GM12878 (cell line): ENCODE measurements at regions not wholly inside any gene's neighbourhood (a gene's known extent, or its start where the extent isn't known, plus 50 kb on each side); places are given as distances from the start of the nearest gene placed in this dataset.

ENCODE experiments used
- ATAC-seq: fragments of 200-7000 bp; cut with Tn5 transposase; 3 replicates; pipeline ENCODE4 v1.9.1; 2020; ENCODE audit warnings: mild to moderate bottlenecking, moderate library complexity
- BruUV-seq: library from RNA; stranded (reverse); fragments of 400-500 nt; replicated peaks from 2 replicates; lab custom pipeline; 2021; lab: Mats Ljungman, UMichigan
- CTCF ChIA-PET: fragments of 300-600 bp; sonication (Branson Sonifier 250); formaldehyde crosslinking; extraction: SDS; loops from one replicate; lab custom pipeline; 2021; ENCODE audit warnings: inconsistent platforms; lab: Yijun Ruan, JAX
- POLR2A ChIA-PET: fragments of 350-600 bp; formaldehyde crosslinking; extraction: SDS; loops from one replicate; lab custom pipeline; 2021; ENCODE audit warnings: inconsistent platforms; lab: Charles Lee
- RAD21 ChIA-PET: fragments of 300-600 bp; sonication (Branson Sonifier 250); formaldehyde crosslinking; loops from one replicate; lab custom pipeline; 2023; ENCODE audit warnings: antibody characterized with exemption; ENCODE audit not compliant: unreplicated experiment; lab: Charles Lee
- SMC1A ChIA-PET: fragments of 300-600 bp; sonication (Branson Sonifier 250); formaldehyde crosslinking; loops from one replicate; lab custom pipeline; 2023; ENCODE audit not compliant: unreplicated experiment, uncharacterized antibody; lab: Charles Lee
- DNase-seq: peaks from one replicate; pipeline ENCODE4 v3.0.0-alpha.2; 2011; ENCODE audit warnings: low read depth, low spot score
- FAIRE-seq: peaks from 3 replicates; lab custom pipeline; 2011; peaks lifted over from hg19 to GRCh38; lab: Jason Lieb, UNC
- H2AFZ ChIP-seq: 2 replicates; pipeline ENCODE4 v1.6.0; 2011; ENCODE audit warnings: low read depth, low read length, control low read depth; ENCODE audit not compliant: control insufficient read depth
- H3K27ac ChIP-seq: 2 replicates; pipeline ENCODE4 v1.5.1; 2011; ENCODE audit warnings: control low read depth; ENCODE audit not compliant: control insufficient read depth, insufficient read depth
- H3K27me3 ChIP-seq, 2 experiments: replicated peaks in 1 of 2; 2 replicates each; pipeline versions ENCODE4 v1.6.0 to v1.6.1; 2011; ENCODE audit warnings: low read length in 1 of 2; ENCODE audit not compliant: control insufficient read depth in 2 of 2, insufficient read depth in 2 of 2
- H3K36me3 ChIP-seq, 2 experiments: 2 replicates each; pipeline ENCODE4 v1.5.1; 2011; ENCODE audit warnings: low read length in 1 of 2; ENCODE audit not compliant: control insufficient read depth in 2 of 2, insufficient read depth in 2 of 2
- H3K4me1 ChIP-seq: 2 replicates; pipeline ENCODE4 v1.6.1; 2011; ENCODE audit warnings: mild to moderate bottlenecking, low read length, moderate library complexity, mixed read lengths; ENCODE audit not compliant: control insufficient read depth, insufficient read depth
- H3K4me2 ChIP-seq: 2 replicates; pipeline ENCODE4 v1.6.0; 2011; ENCODE audit warnings: control low read depth; ENCODE audit not compliant: control insufficient read depth, insufficient read depth
- H3K4me3 ChIP-seq: fragments of 200-600 bp; sonication (generic); 2 replicates; pipeline ENCODE4 v1.5.1; 2016
- H3K79me2 ChIP-seq: 2 replicates; pipeline ENCODE4 v1.6.0; 2011; ENCODE audit warnings: low read length; ENCODE audit not compliant: control insufficient read depth, insufficient read depth
- H3K9ac ChIP-seq: 2 replicates; pipeline ENCODE4 v1.8.0; 2011; ENCODE audit warnings: low read length, control low read depth, mixed read lengths; ENCODE audit not compliant: control insufficient read depth, insufficient read depth
- H3K9me3 ChIP-seq: replicated peaks from 3 replicates; pipeline ENCODE4 v1.5.1; 2011; ENCODE audit warnings: mild to moderate bottlenecking, low read length; ENCODE audit not compliant: control insufficient read depth, insufficient read depth
- H4K20me1 ChIP-seq: 2 replicates; pipeline ENCODE4 v1.6.0; 2011; ENCODE audit not compliant: control insufficient read depth, insufficient read depth
- BCLAF1 ChIP-seq: fragments of 450-650 bp; IDR thresholded peaks from 2 replicates; pipeline ENCODE4 v1.6.1; 2017; ENCODE audit warnings: antibody characterized with exemption, mild to moderate bottlenecking, moderate library complexity
- CREM ChIP-seq: IDR thresholded peaks from 2 replicates; pipeline ENCODE4 v1.6.1; 2014; ENCODE audit warnings: antibody characterized with exemption, low read depth
- EGR1 ChIP-seq, 2 experiments: IDR thresholded peaks; 1 replicate in 1 of 2; 2 replicates in 1 of 2; pipeline ENCODE4 v1.6.1; 2011 to 2012; ENCODE audit warnings: low read depth in 2 of 2, low read length in 2 of 2, borderline replicate concordance in 1 of 2, mild to moderate bottlenecking in 1 of 2, moderate library complexity in 1 of 2
- GATAD2B ChIP-seq: fragments of 450-650 bp; conservative IDR thresholded peaks from 2 replicates; pipeline ENCODE4 v1.6.1; 2017; ENCODE audit warnings: low read depth, mild to moderate bottlenecking, moderate library complexity
- JUND ChIP-seq: IDR thresholded peaks from 2 replicates; pipeline ENCODE4 v1.6.1; 2012; ENCODE audit warnings: low read depth, mild to moderate bottlenecking, low read length, improper control_type of control experiment, moderate library complexity
- MEF2A ChIP-seq: IDR thresholded peaks from 2 replicates; pipeline ENCODE4 v1.6.1; 2011; ENCODE audit warnings: low read depth, mild to moderate bottlenecking, low read length, moderate library complexity; ENCODE audit not compliant: insufficient read depth
- MXI1 ChIP-seq: fragments of 150-350 bp; IDR thresholded peaks from 2 replicates; pipeline ENCODE4 v1.6.1; 2011; ENCODE audit warnings: low read depth, mild to moderate bottlenecking, inconsistent platforms, low read length, improper control_type of control experiment
- NR2C1 ChIP-seq: fragments of 450-650 bp; IDR thresholded peaks from 2 replicates; pipeline ENCODE4 v1.6.1; 2017; ENCODE audit warnings: antibody characterized with exemption, mild to moderate bottlenecking, moderate library complexity
- PAX5 ChIP-seq: IDR thresholded peaks from 2 replicates; pipeline ENCODE4 v1.6.1; 2011; ENCODE audit warnings: low read depth, low read length, borderline replicate concordance
- POLR2A ChIP-seq: IDR thresholded peaks from 2 replicates; pipeline ENCODE4 v1.6.1; 2011; ENCODE audit warnings: low read depth, mild to moderate bottlenecking, low read length
- RCOR1 ChIP-seq: conservative IDR thresholded peaks from 2 replicates; pipeline ENCODE4 v1.6.1; 2012; ENCODE audit warnings: low read depth, low read length, improper control_type of control experiment
- RELA ChIP-seq: fragments of 450-650 bp; IDR thresholded peaks from 2 replicates; pipeline ENCODE4 v1.8.0; 2014; ENCODE audit warnings: borderline replicate concordance; ENCODE audit not compliant: partially characterized antibody
- RELB ChIP-seq: fragments of 450-650 bp; IDR thresholded peaks from 2 replicates; pipeline ENCODE4 v1.6.1; 2017; ENCODE audit warnings: low read depth, mild to moderate bottlenecking, moderate library complexity
- SREBF1 ChIP-seq: IDR thresholded peaks from 2 replicates; pipeline ENCODE4 v1.6.1; 2012; ENCODE audit warnings: mild to moderate bottlenecking, low read length
- TAF1 ChIP-seq: IDR thresholded peaks from 2 replicates; pipeline ENCODE4 v1.6.1; 2011; ENCODE audit warnings: mild to moderate bottlenecking, low read depth, low read length, borderline replicate concordance
- ZBTB33 ChIP-seq: fragments of 450-650 bp; IDR thresholded peaks from 2 replicates; pipeline ENCODE4 v1.6.1; 2017; ENCODE audit warnings: mild to moderate bottlenecking
- WGBS: methylation state at CpG from one replicate; pipeline ENCODE4 v1.1.6; 2016; ENCODE audit warnings: low lambda C conversion rate; ENCODE audit not compliant: insufficient replicate concordance, insufficient coverage; ENCODE audit errors: missing lambda C conversion rate; 5-methylcytosine and 5-hydroxymethylcytosine counted together
- in situ Hi-C: fragments of 300-500 bp; cut with MboI; formaldehyde crosslinking; loops from 9 replicates; pipeline ENCODE4 v1.14.3; 2018; ENCODE audit warnings: mixed read lengths
- intact Hi-C: fragments of 100-400 bp; cut with micrococcal nuclease; formaldehyde crosslinking; loops from one replicate; pipeline ENCODE4 v1.14.2; 2022; ENCODE audit not compliant: unreplicated experiment
- TF ChIP-seq, protein P1 (sequence below): fragments of 450-650 bp; formaldehyde crosslinking; IDR thresholded peaks from 2 replicates; pipeline ENCODE4 v1.4.0; 2022; ENCODE audit warnings: mild to moderate bottlenecking, moderate library complexity

GRCh38 chr5:144731786-144732185, 561.1 kb downstream of the KCTD16 start:
- Histone ChIP-seq H2AFZ (no peak overlapping the region), H3K27me3 (no peaks in the 10 kb centered on the region), H3K4me3 (no peak overlapping the region), H3K4me1 (no peaks in the 10 kb centered on the region), H3K27ac (no peak overlapping the region), H4K20me1 (no peaks in the 10 kb centered on the region), H3K9ac (no peak overlapping the region), H3K9me3 (no peaks in the 10 kb centered on the region), H3K36me3 (no peaks in the 10 kb centered on the region), H3K79me2 (no peaks in the 10 kb centered on the region), H3K4me2 (no peak overlapping the region)
- in situ Hi-C loops (no loop called here), intact Hi-C loops (no loop called here)
- POLR2A ChIA-PET = no interaction called here
- RAD21 ChIA-PET = no interaction called here
- SMC1A ChIA-PET = no interaction called here
- WGBS = 0% methylated on average over 1 of the region's 1 CpG
- DNase-seq = no peak
- BruUV-seq = no TSS peak
- FAIRE-seq = no peak
- CTCF ChIA-PET = no interaction called here
- no peak for ATAC-seq
- TF ChIP-seq PAX5 (no peak), TAF1 (no peak), BCLAF1 (no peak), JUND (no peak), CREM (no peak), RELA (no peak), RELB (no peak), RCOR1 (no peak), MXI1 (no peak), SREBF1 (no peak), EGR1 (IDR thresholded peaks at IDR 0.05; ENCODE audit: borderline replicate concordance in 1 of 2, low read depth in 2 of 2, low read length in 2 of 2) (no peak), GATAD2B (no peak), ZBTB33 (no peak), NR2C1 (no peak), MEF2A (no peak), POLR2A (no peak)
- TF ChIP-seq, protein P1, sequence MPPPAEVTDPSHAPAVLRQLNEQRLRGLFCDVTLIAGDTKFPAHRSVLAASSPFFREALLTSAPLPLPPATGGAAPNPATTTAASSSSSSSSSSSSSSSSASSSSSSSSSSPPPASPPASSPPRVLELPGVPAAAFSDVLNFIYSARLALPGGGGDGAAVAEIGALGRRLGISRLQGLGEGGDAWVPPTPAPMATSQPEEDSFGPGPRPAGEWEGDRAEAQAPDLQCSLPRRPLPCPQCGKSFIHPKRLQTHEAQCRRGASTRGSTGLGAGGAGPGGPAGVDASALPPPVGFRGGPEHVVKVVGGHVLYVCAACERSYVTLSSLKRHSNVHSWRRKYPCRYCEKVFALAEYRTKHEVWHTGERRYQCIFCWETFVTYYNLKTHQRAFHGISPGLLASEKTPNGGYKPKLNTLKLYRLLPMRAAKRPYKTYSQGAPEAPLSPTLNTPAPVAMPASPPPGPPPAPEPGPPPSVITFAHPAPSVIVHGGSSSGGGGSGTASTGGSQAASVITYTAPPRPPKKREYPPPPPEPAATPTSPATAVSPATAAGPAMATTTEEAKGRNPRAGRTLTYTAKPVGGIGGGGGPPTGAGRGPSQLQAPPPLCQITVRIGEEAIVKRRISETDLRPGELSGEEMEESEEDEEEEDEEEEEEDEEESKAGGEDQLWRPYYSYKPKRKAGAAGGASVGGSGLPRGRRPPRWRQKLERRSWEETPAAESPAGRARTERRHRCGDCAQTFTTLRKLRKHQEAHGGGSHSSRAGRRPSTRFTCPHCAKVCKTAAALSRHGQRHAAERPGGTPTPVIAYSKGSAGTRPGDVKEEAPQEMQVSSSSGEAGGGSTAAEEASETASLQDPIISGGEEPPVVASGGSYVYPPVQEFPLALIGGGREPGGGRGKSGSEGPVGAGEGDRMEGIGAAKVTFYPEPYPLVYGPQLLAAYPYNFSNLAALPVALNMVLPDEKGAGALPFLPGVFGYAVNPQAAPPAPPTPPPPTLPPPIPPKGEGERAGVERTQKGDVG = no peak
